Fibroblast of mammary gland (primary cell): ENCODE measurements at regions not wholly inside any gene's neighbourhood (a gene's known extent, or its start where the extent isn't known, plus 50 kb on each side); places are given as distances from the start of the nearest gene placed in this dataset.

Experiments used
- DNase-seq: peaks from one replicate; pipeline ENCODE4 v3.0.0-alpha.2; 2010; ENCODE audit warnings: low read depth
- H3K4me3 ChIP-seq: 2 replicates; pipeline ENCODE4 v1.5.1; 2011; ENCODE audit warnings: low read depth, mild to moderate bottlenecking, low read length, moderate library complexity; ENCODE audit not compliant: control insufficient read depth
- CTCF ChIP-seq: conservative IDR thresholded peaks from 2 replicates; pipeline ENCODE4 v1.5.1; 2011; ENCODE audit warnings: low read depth, low read length, inconsistent platforms; ENCODE audit not compliant: control insufficient read depth, insufficient read depth

- TF ChIP-seq CTCF, result no peak
- DNase-seq, result no peak
- no peak overlapping the region for H3K4me3 ChIP-seq
Observed at GRCh38 chr4:32215277-32215676, 1495.1 kb downstream of the PCDH7 start.

GRCh38 chr4:32216502-32216901, 1496.3 kb downstream of the PCDH7 start:
- H3K4me3 ChIP-seq, result no peak overlapping the region
- no peak for TF ChIP-seq CTCF
- no peak for DNase-seq

GRCh38 chr4:32219306-32220075, 1499.3 kb downstream of the PCDH7 start:
- TF ChIP-seq CTCF, result no peak
- DNase-seq, result no peak
- no peak overlapping the region for H3K4me3 ChIP-seq

DNA sequence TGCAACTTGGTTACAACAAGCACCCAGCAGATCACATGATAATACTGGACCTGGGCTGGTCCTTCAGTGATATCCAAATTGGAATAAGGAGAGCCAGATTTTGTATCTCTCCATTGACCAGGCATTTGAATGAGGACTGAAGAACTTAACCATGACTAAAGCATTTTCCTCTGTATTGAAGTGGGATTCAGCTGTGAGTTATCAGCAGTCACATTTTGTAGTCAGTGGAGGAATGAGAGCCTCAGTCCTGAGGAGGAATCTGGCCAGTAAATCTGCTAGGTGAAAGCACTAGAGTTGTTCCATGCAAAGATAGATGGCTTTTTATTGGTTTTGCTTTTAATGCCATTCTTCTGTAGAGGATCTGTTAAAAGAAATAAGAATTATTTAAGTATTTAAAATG, 1506.0 kb downstream of the PCDH7 start:
- no peak overlapping the region for H3K4me3 ChIP-seq
- peak; percentile 19 for DNase-seq
- TF ChIP-seq CTCF, result no peak

DNA sequence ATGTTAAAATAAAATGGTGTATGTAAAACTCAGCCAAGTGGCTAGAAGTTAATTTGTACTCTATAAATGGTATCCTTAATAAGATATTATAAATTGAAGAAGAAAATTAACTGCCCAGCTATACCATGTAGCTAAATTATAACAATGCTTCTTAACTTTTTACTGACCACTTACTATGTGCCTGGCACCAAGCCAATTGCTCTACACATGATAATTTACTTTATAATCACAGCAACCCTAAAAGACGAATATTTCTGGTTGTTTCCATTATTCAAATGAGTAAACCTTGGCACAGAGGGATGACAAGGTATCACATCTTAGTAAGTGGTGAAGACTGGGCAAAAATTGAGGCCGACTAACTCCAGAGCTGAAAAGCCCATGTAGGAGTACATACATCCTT, 1506.6 kb downstream of the PCDH7 start:
- no peak for DNase-seq
- TF ChIP-seq CTCF, result no peak
- H3K4me3 ChIP-seq, result no peak overlapping the region

- no peak for DNase-seq
- no peak overlapping the region for H3K4me3 ChIP-seq
- no peak for TF ChIP-seq CTCF
Observed at GRCh38 chr4:32243926-32244325, 1523.8 kb downstream of the PCDH7 start.

DNA sequence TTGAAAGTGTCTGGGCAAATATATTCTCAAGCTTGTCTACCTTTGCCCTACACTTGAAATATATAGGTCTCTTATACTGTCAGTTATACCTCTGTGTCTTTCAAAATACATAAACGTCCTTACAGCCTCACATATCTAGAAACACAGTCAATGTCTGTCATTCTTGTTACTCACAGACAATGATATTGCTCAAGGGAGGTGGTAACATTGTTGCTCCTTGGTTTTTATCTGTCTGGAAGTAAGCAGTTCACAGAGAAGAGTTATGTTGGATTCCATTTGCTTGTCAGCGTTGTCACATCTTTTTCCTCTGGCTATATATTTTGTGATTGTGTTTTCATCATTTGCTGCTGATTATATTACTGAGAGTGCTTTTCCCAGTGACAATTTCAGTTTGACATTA, 1528.9 kb downstream of the PCDH7 start:
- no peak for TF ChIP-seq CTCF
- H3K4me3 ChIP-seq, result no peak overlapping the region

More for the DNA sequence above, 1528.9 kb downstream of the PCDH7 start:
- no peak for DNase-seq
